ENCODE measurements at regions not wholly inside any gene's neighbourhood (a gene's known extent, or its start where the extent isn't known, plus 50 kb on each side); places are given as distances from the start of the nearest gene placed in this dataset.

- TF ChIP-seq, protein P1, sequence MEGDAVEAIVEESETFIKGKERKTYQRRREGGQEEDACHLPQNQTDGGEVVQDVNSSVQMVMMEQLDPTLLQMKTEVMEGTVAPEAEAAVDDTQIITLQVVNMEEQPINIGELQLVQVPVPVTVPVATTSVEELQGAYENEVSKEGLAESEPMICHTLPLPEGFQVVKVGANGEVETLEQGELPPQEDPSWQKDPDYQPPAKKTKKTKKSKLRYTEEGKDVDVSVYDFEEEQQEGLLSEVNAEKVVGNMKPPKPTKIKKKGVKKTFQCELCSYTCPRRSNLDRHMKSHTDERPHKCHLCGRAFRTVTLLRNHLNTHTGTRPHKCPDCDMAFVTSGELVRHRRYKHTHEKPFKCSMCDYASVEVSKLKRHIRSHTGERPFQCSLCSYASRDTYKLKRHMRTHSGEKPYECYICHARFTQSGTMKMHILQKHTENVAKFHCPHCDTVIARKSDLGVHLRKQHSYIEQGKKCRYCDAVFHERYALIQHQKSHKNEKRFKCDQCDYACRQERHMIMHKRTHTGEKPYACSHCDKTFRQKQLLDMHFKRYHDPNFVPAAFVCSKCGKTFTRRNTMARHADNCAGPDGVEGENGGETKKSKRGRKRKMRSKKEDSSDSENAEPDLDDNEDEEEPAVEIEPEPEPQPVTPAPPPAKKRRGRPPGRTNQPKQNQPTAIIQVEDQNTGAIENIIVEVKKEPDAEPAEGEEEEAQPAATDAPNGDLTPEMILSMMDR (IDR thresholded peaks at IDR 0.05; ENCODE audit: insufficient read depth in 1 of 2, low read depth in 1 of 2, low read length in 1 of 2, severe bottlenecking in 1 of 2, unreplicated experiment in 1 of 2), result no peak
- Histone ChIP-seq H3K4me1 (no peaks in the 10 kb centered on the region), H3K9me3 (peaks cover 12% of the 10 kb centered on the region), H3K27me3 (replicated peaks; ENCODE audit: control insufficient read depth, insufficient read depth, low read length) (no peaks in the 10 kb centered on the region), H3K36me3 (ENCODE audit: control insufficient read depth, insufficient read depth, low read length) (no peaks in the 10 kb centered on the region), H3K4me3 (ENCODE audit: low read depth, low read length) (no peak overlapping the region)
- DNase-seq, result no peak
- no TSS peak for BruUV-seq (replicated peaks)
- H3K27ac Mint-ChIP-seq (ENCODE audit: unreplicated experiment), result no peak overlapping the region
- H3K27me3 Mint-ChIP-seq (ENCODE audit: insufficient read depth, unreplicated experiment), result no peaks in the 10 kb centered on the region
- POLR2A ChIA-PET, result no interaction called here
- CTCF ChIA-PET, result no interaction called here
- peaks cover 7% of the 10 kb centered on the region for H3K36me3 Mint-ChIP-seq (ENCODE audit: insufficient read depth, unreplicated experiment)
- no peak overlapping the region for H3K4me3 Mint-ChIP-seq (ENCODE audit: unreplicated experiment)
- no peaks in the 10 kb centered on the region for H3K4me1 Mint-ChIP-seq (ENCODE audit: low read depth, unreplicated experiment)
- H3K9me3 Mint-ChIP-seq (ENCODE audit: unreplicated experiment), result peaks cover 51% of the 10 kb centered on the region
- intact Hi-C loops (cut with micrococcal nuclease; ENCODE audit: unreplicated experiment), result no loop called here
Measured at GRCh38 chr2:156219491-156220100, 112.9 kb downstream of the NR4A2 start.

GRCh38 chr2:156215656-156216055 lies 116.9 kb downstream of the NR4A2 start:
- no peak overlapping the region for H3K27ac Mint-ChIP-seq (ENCODE audit: unreplicated experiment)
- intact Hi-C loops (cut with micrococcal nuclease; ENCODE audit: unreplicated experiment), result loop anchor here (2.0 kb wide), 1 partner anchor 59 kb away; no protein-coding TSS in a partner anchor
- no TSS peak for BruUV-seq (replicated peaks)

DNA sequence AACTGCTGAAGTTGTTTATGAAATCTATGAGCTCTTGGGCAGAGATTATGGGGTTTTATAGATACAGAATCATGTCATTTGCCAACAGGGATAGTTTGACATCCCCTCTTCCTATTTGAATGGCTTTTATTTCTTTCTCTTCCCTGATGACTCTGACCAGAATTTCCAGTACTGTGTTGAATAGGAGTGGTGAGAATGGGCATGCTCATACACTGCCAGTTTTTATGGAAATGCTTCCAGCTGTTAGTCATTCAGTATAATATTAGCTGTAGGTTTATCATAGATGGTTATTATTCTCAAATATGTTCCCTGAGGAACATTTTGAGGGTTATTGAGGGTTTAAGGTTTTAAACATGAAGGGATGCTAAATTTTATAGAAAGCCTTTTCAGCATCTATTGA lies 121.2 kb downstream of the NR4A2 start:
- POLR2A ChIA-PET, result no interaction called here
- Histone ChIP-seq H3K4me3 (ENCODE audit: low read depth, low read length) (no peak overlapping the region), H3K36me3 (ENCODE audit: control insufficient read depth, insufficient read depth, low read length) (no peaks in the 10 kb centered on the region; the same call in 1 of the 2 replicates), H3K4me1 (no peaks in the 10 kb centered on the region), H3K9me3 (no peaks in the 10 kb centered on the region), H3K27me3 (replicated peaks; ENCODE audit: control insufficient read depth, insufficient read depth, low read length) (no peaks in the 10 kb centered on the region)
- TF ChIP-seq, protein P1 (IDR thresholded peaks at IDR 0.05; ENCODE audit: insufficient read depth in 1 of 2, low read depth in 1 of 2, low read length in 1 of 2, severe bottlenecking in 1 of 2, unreplicated experiment in 1 of 2), result no peak
- no peaks in the 10 kb centered on the region for H3K4me1 Mint-ChIP-seq (ENCODE audit: low read depth, unreplicated experiment)
- no peaks in the 10 kb centered on the region for H3K9me3 Mint-ChIP-seq (ENCODE audit: unreplicated experiment)
- no peak overlapping the region for H3K4me3 Mint-ChIP-seq (ENCODE audit: unreplicated experiment)
- CTCF ChIA-PET, result no interaction called here
- no peak for DNase-seq
- no TSS peak for BruUV-seq (replicated peaks)
- no peak overlapping the region for H3K27ac Mint-ChIP-seq (ENCODE audit: unreplicated experiment)
- H3K36me3 Mint-ChIP-seq (ENCODE audit: insufficient read depth, unreplicated experiment), result no peaks in the 10 kb centered on the region
- H3K27me3 Mint-ChIP-seq (ENCODE audit: insufficient read depth, unreplicated experiment), result no peaks in the 10 kb centered on the region
- intact Hi-C loops (cut with micrococcal nuclease; ENCODE audit: unreplicated experiment), result no loop called here

More at GRCh38 chr2:156215656-156216055, 116.9 kb downstream of the NR4A2 start:
- TF ChIP-seq, protein P1 (IDR thresholded peaks at IDR 0.05; ENCODE audit: insufficient read depth in 1 of 2, low read depth in 1 of 2, low read length in 1 of 2, severe bottlenecking in 1 of 2, unreplicated experiment in 1 of 2), result no peak
- Mint-ChIP-seq H3K27me3 (ENCODE audit: insufficient read depth, unreplicated experiment) (no peaks in the 10 kb centered on the region), H3K36me3 (ENCODE audit: insufficient read depth, unreplicated experiment) (no peaks in the 10 kb centered on the region), H3K9me3 (ENCODE audit: unreplicated experiment) (peaks cover 11% of the 10 kb centered on the region), H3K4me3 (ENCODE audit: unreplicated experiment) (no peak overlapping the region), H3K4me1 (ENCODE audit: low read depth, unreplicated experiment) (no peaks in the 10 kb centered on the region)
- Histone ChIP-seq H3K4me1 (no peaks in the 10 kb centered on the region), H3K27me3 (replicated peaks; ENCODE audit: control insufficient read depth, insufficient read depth, low read length) (no peaks in the 10 kb centered on the region), H3K9me3 (no peaks in the 10 kb centered on the region), H3K36me3 (ENCODE audit: control insufficient read depth, insufficient read depth, low read length) (no peaks in the 10 kb centered on the region; the same call in 1 of the 2 replicates), H3K4me3 (ENCODE audit: low read depth, low read length) (no peak overlapping the region)
- DNase-seq, result no peak
- ChIA-PET CTCF (no interaction called here), POLR2A (no interaction called here)

Measured in Caco-2 (cell line).